K562 (cell line): ENCODE measurements at regions not wholly inside any gene's neighbourhood (a gene's known extent, or its start where the extent isn't known, plus 50 kb on each side); places are given as distances from the start of the nearest gene placed in this dataset.

Experiments
- ATAC-seq: fragments of 200-7000 bp; cut with Tn5 transposase; 3 replicates; pipeline ENCODE4 v1.9.1; 2020; ENCODE audit warnings: moderate library complexity
- BruUV-seq: library from RNA; stranded (reverse); fragments of 400-500 nt; replicated peaks from 2 replicates; lab custom pipeline; 2021; lab: Mats Ljungman, UMichigan
- CTCF ChIA-PET: fragments of 300-600 bp; formaldehyde crosslinking; extraction: SDS; loops from one replicate; lab custom pipeline; 2021; ENCODE audit warnings: low intra/inter-chr PET ratio; lab: Yijun Ruan, JAX
- POLR2A ChIA-PET: fragments of 300-600, 350-650 bp; sonication (Branson Sonifier 250); formaldehyde crosslinking; extraction: SDS; loops from one replicate; lab custom pipeline; 2021; ENCODE audit warnings: antibody characterized with exemption, inconsistent platforms; lab: Yijun Ruan, JAX
- DNase-seq, 4 experiments: peaks; one replicate each; pipeline versions ENCODE4 v3.0.0 to v3.0.0-alpha.2; 2011 to 2018; ENCODE audit warnings: low spot score in 3 of 4, mixed read lengths in 3 of 4; ENCODE audit errors: extremely low read depth in 1 of 4
- FAIRE-seq: peaks from 2 replicates; lab custom pipeline; 2011; peaks lifted over from hg19 to GRCh38; lab: Jason Lieb, UNC
- H2AFZ ChIP-seq: 2 replicates; pipeline ENCODE4 v1.6.0; 2011; ENCODE audit warnings: low read depth, low read length, control low read depth, inconsistent platforms
- H3K27ac ChIP-seq: fragments of 200-600 bp; 3 replicates; pipeline ENCODE4 v1.8.0; 2011; ENCODE audit warnings: low read depth, mild to moderate bottlenecking, control low read depth, inconsistent platforms, low read length, moderate library complexity, mixed read lengths; ENCODE audit errors: extremely low read depth
- H3K27me3 ChIP-seq, 2 experiments: fragments of 300-600 bp in 1 of 2; 2 replicates in 1 of 2; 3 replicates in 1 of 2; pipeline versions ENCODE4 v1.6.0 to v1.8.0; 2011; ENCODE audit warnings: inconsistent platforms in 2 of 2, low read length in 2 of 2, mild to moderate bottlenecking in 1 of 2, mixed read lengths in 1 of 2, moderate library complexity in 1 of 2; ENCODE audit not compliant: control insufficient read depth in 2 of 2, insufficient read depth in 2 of 2
- H3K36me3 ChIP-seq: fragments of 300-600 bp; 3 replicates; pipeline ENCODE4 v1.8.0; 2011; ENCODE audit warnings: mild to moderate bottlenecking, low read length, inconsistent platforms; ENCODE audit not compliant: control insufficient read depth, insufficient read depth
- H3K4me1 ChIP-seq, 2 experiments: fragments of 200-600 bp in 1 of 2; replicated peaks in 1 of 2; 2 replicates in 1 of 2; 3 replicates in 1 of 2; pipeline versions ENCODE4 v1.5.1 to v1.8.0; 2011; ENCODE audit warnings: inconsistent platforms in 2 of 2, low read length in 2 of 2, mild to moderate bottlenecking in 1 of 2, mixed read lengths in 1 of 2, moderate library complexity in 1 of 2; ENCODE audit not compliant: control insufficient read depth in 2 of 2, insufficient read depth in 2 of 2
- H3K4me2 ChIP-seq: 2 replicates; pipeline ENCODE4 v1.6.1; 2011; ENCODE audit warnings: low read length, control low read depth, inconsistent platforms, mixed read lengths; ENCODE audit not compliant: insufficient read depth
- H3K4me3 ChIP-seq: fragments of 200-600 bp; sonication (generic), shearing (Covaris generic); 2 replicates; pipeline ENCODE4 v1.5.1; 2016; ENCODE audit warnings: control low read depth, inconsistent platforms
- H3K79me2 ChIP-seq: fragments of 200-600 bp; 3 replicates; pipeline ENCODE4 v1.8.0; 2011; ENCODE audit warnings: low read length, inconsistent platforms; ENCODE audit not compliant: control insufficient read depth, insufficient read depth
- H3K9ac ChIP-seq, 2 experiments: 2 replicates each; pipeline versions ENCODE4 v1.6.0 to v1.6.1; 2011; ENCODE audit warnings: low read depth in 2 of 2, low read length in 2 of 2, control low read depth in 1 of 2, inconsistent platforms in 1 of 2, mild to moderate bottlenecking in 1 of 2, mixed read lengths in 1 of 2; ENCODE audit not compliant: insufficient read depth in 1 of 2
- H3K9me1 ChIP-seq: one replicate; pipeline ENCODE4 v1.6.0; 2011; ENCODE audit warnings: inconsistent platforms, mild to moderate bottlenecking, low read length, moderate library complexity; ENCODE audit not compliant: control insufficient read depth, insufficient read depth
- H3K9me3 ChIP-seq: replicated peaks from 2 replicates; pipeline ENCODE4 v1.5.1; 2011; ENCODE audit warnings: low read depth, low read length, inconsistent platforms; ENCODE audit not compliant: control insufficient read depth, insufficient read depth
- H4K20me1 ChIP-seq: replicated peaks from 2 replicates; pipeline ENCODE4 v1.6.1; 2011; ENCODE audit warnings: low read length, inconsistent platforms, mixed read lengths; ENCODE audit not compliant: control insufficient read depth, insufficient read depth
- ARID2 ChIP-seq: fragments of 450-650 bp; IDR thresholded peaks from 2 replicates; pipeline ENCODE4 v1.6.1; 2017; ENCODE audit warnings: antibody characterized with exemption, mild to moderate bottlenecking
- CAMTA2 ChIP-seq: fragments of 250-450 bp; sonication (Bioruptor Pico); conservative IDR thresholded peaks from 2 replicates; pipeline ENCODE4 v1.5.1; 2022
- DLX4 ChIP-seq: fragments of 250-450 bp; sonication (Bioruptor Pico); IDR thresholded peaks from 2 replicates; pipeline ENCODE4 v1.6.1; 2021; ENCODE audit warnings: mild to moderate bottlenecking
- FOXP1 ChIP-seq: sonication (generic); formaldehyde crosslinking; IDR thresholded peaks from 2 replicates; pipeline ENCODE4 v1.8.0; 2022; ENCODE audit warnings: mild to moderate bottlenecking, missing genetic modification reagents
- GABPB2 ChIP-seq: fragments of 250-450 bp; sonication (Bioruptor Pico); conservative IDR thresholded peaks from 2 replicates; pipeline ENCODE4 v1.5.1; 2021; ENCODE audit warnings: mild to moderate bottlenecking
- HSF4 ChIP-seq: fragments of 250-450 bp; sonication (Bioruptor Pico); IDR thresholded peaks from 2 replicates; pipeline ENCODE4 v2.1.2; 2022; ENCODE audit warnings: mild to moderate bottlenecking, moderate library complexity, borderline replicate concordance
- LARP7 ChIP-seq: fragments of 450-650 bp; IDR thresholded peaks from 2 replicates; pipeline ENCODE4 v1.6.1; 2016
- NFE2 ChIP-seq: IDR thresholded peaks from 2 replicates; pipeline ENCODE4 v1.6.1; 2014; ENCODE audit warnings: antibody characterized with exemption, low read depth
- SMARCE1 ChIP-seq: fragments of 450-650 bp; IDR thresholded peaks from 2 replicates; pipeline ENCODE4 v1.7.1; 2016; ENCODE audit warnings: mild to moderate bottlenecking
- U2AF1 ChIP-seq: fragments of 200-400 bp; formaldehyde crosslinking; optimal IDR thresholded peaks from 2 replicates; pipeline ENCODE3; 2017; ENCODE audit warnings: mild to moderate bottlenecking, low read depth, low read length, moderate library complexity
- ZFX ChIP-seq: sonication (generic); formaldehyde crosslinking; IDR thresholded peaks from 2 replicates; pipeline ENCODE4 v1.8.0; 2022; ENCODE audit warnings: mild to moderate bottlenecking, missing genetic modification reagents, moderate library complexity
- ZNF75A ChIP-seq: fragments of 450-650 bp; formaldehyde crosslinking; IDR thresholded peaks from 2 replicates; pipeline ENCODE4 v1.4.0; 2020; ENCODE audit warnings: mild to moderate bottlenecking
- ZZZ3 ChIP-seq: fragments of 450-650 bp; IDR thresholded peaks from 2 replicates; pipeline ENCODE4 v1.6.1; 2016; ENCODE audit warnings: antibody characterized with exemption, mild to moderate bottlenecking, moderate library complexity
- WGBS: fragments of 100-300 bp; shearing (Covaris generic); methylation state at CpG from one replicate; pipeline ENCODE4 v1.1.6; 2016; ENCODE audit warnings: low coverage, mixed read lengths; ENCODE audit not compliant: insufficient coverage; ENCODE audit errors: missing lambda C conversion rate; 5-methylcytosine and 5-hydroxymethylcytosine counted together
- in situ Hi-C: fragments of 300-500 bp; cut with MboI; formaldehyde crosslinking; loops from 4 replicates; pipeline ENCODE4 v1.15.0; 2018; ENCODE audit warnings: inconsistent platforms, mixed read lengths
- intact Hi-C: fragments of 100-400 bp; cut with micrococcal nuclease; formaldehyde crosslinking; loops from 2 replicates; pipeline ENCODE4 v1.14.2; 2022
- TF ChIP-seq, protein P1 (sequence below), 2 experiments: fragments of 450-650 bp in 1 of 2; IDR thresholded peaks; 2 replicates each; pipeline ENCODE4 v1.6.1; 2011 to 2017; ENCODE audit warnings: low read depth in 2 of 2, antibody characterized with exemption in 1 of 2, borderline replicate concordance in 1 of 2, low read length in 1 of 2, mild to moderate bottlenecking in 1 of 2, mixed read lengths in 1 of 2; ENCODE audit not compliant: control insufficient read depth in 1 of 2
- TF ChIP-seq, protein P2 (sequence below), 3 experiments: fragments of 200-800 bp in 1 of 3; sonication (Bioruptor generic) in 1 of 3; sonication (generic) in 1 of 3; formaldehyde crosslinking in 1 of 3; IDR thresholded peaks; 2 replicates each; pipeline versions ENCODE4 v1.6.1 to v1.8.0; 2016 to 2022; ENCODE audit warnings: mild to moderate bottlenecking in 2 of 3, missing compliant biosample characterization in 2 of 3, missing genetic modification characterization in 2 of 3, missing genetic modification reagents in 1 of 3
- TF ChIP-seq, protein P3 (sequence below): sonication (generic); formaldehyde crosslinking; IDR thresholded peaks from 2 replicates; pipeline ENCODE4 v1.9.0; 2022; ENCODE audit warnings: mild to moderate bottlenecking, missing genetic modification reagents
- TF ChIP-seq, protein P4 (sequence below): sonication (generic); formaldehyde crosslinking; IDR thresholded peaks from 2 replicates; pipeline ENCODE4 v1.8.1; 2023; ENCODE audit warnings: mild to moderate bottlenecking, missing genetic modification reagents

DNA sequence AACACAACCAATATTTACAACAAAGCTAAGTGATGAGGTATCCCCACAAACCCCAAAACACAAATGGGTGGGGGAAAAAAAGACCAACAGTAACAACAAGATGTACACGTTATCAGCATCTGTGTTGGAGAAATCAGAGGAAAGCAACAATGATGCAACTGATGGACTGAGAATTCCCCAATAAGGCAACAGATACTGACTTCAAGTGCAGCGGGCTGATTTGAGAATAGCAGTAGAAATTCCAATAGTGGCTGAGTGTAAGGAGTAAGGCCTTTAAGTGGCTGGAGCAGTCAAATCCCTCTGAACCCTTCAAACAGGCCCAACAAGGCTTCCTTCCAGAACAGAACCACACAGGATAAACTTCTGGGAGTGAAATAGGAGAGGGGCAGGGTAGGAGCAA is 97.6 kb downstream of the TM2D1 start:
- H3K36me3 ChIP-seq, result no peaks in the 10 kb centered on the region
- ChIA-PET POLR2A (interaction anchor here (0.6 kb wide), 1 partner anchor 10 kb away, joined by 4 read pairs; no protein-coding TSS in a partner anchor), CTCF (no interaction called here)
- H3K4me3 ChIP-seq, result no peak overlapping the region
- no peak overlapping the region for H2AFZ ChIP-seq
- intact Hi-C loops, result no loop called here
- no peak overlapping the region for H3K4me2 ChIP-seq
- no TSS peak for BruUV-seq
- 0% methylated on average over 2 of the region's 2 CpGs for WGBS
- ATAC-seq, result no peak
- TF ChIP-seq, protein P1, sequence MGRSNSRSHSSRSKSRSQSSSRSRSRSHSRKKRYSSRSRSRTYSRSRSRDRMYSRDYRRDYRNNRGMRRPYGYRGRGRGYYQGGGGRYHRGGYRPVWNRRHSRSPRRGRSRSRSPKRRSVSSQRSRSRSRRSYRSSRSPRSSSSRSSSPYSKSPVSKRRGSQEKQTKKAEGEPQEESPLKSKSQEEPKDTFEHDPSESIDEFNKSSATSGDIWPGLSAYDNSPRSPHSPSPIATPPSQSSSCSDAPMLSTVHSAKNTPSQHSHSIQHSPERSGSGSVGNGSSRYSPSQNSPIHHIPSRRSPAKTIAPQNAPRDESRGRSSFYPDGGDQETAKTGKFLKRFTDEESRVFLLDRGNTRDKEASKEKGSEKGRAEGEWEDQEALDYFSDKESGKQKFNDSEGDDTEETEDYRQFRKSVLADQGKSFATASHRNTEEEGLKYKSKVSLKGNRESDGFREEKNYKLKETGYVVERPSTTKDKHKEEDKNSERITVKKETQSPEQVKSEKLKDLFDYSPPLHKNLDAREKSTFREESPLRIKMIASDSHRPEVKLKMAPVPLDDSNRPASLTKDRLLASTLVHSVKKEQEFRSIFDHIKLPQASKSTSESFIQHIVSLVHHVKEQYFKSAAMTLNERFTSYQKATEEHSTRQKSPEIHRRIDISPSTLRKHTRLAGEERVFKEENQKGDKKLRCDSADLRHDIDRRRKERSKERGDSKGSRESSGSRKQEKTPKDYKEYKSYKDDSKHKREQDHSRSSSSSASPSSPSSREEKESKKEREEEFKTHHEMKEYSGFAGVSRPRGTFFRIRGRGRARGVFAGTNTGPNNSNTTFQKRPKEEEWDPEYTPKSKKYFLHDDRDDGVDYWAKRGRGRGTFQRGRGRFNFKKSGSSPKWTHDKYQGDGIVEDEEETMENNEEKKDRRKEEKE (IDR thresholded peaks at IDR 0.05; ENCODE audit: borderline replicate concordance in 1 of 2, control insufficient read depth in 1 of 2, low read depth in 2 of 2, low read length in 1 of 2), result no peak
- TF ChIP-seq GABPB2 (CRISPR knock-in tag) (no peak), CAMTA2 (CRISPR knock-in tag) (no peak), U2AF1 (no peak), ZFX (CRISPR knock-in tag) (no peak), HSF4 (CRISPR knock-in tag) (no peak), NFE2 (no peak), LARP7 (no peak), ARID2 (no peak), ZNF75A (CRISPR knock-in tag) (no peak), ZZZ3 (no peak), FOXP1 (no peak), SMARCE1 (no peak), DLX4 (CRISPR knock-in tag) (no peak)
- TF ChIP-seq, protein P2, sequence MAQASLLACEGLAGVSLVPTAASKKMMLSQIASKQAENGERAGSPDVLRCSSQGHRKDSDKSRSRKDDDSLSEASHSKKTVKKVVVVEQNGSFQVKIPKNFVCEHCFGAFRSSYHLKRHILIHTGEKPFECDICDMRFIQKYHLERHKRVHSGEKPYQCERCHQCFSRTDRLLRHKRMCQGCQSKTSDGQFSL (CRISPR knock-in tag; IDR thresholded peaks at IDR 0.05), result no peak
- TF ChIP-seq, protein P2 (tag; IDR thresholded peaks at IDR 0.05), result no peak
- TF ChIP-seq, protein P3, sequence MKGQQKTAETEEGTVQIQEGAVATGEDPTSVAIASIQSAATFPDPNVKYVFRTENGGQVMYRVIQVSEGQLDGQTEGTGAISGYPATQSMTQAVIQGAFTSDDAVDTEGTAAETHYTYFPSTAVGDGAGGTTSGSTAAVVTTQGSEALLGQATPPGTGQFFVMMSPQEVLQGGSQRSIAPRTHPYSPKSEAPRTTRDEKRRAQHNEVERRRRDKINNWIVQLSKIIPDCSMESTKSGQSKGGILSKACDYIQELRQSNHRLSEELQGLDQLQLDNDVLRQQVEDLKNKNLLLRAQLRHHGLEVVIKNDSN (CRISPR knock-in tag), result no peak
- TF ChIP-seq, protein P4, sequence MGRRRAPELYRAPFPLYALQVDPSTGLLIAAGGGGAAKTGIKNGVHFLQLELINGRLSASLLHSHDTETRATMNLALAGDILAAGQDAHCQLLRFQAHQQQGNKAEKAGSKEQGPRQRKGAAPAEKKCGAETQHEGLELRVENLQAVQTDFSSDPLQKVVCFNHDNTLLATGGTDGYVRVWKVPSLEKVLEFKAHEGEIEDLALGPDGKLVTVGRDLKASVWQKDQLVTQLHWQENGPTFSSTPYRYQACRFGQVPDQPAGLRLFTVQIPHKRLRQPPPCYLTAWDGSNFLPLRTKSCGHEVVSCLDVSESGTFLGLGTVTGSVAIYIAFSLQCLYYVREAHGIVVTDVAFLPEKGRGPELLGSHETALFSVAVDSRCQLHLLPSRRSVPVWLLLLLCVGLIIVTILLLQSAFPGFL, result no peak
- H3K27ac ChIP-seq, result no peak overlapping the region
- H3K4me1 ChIP-seq, result no peaks in the 10 kb centered on the region
- H3K9me1 ChIP-seq, result no peaks in the 10 kb centered on the region
- H4K20me1 ChIP-seq, result no peaks in the 10 kb centered on the region
- H3K79me2 ChIP-seq, result no peaks in the 10 kb centered on the region
- no peak for FAIRE-seq
- DNase-seq, result no peak
- H3K9ac ChIP-seq, result no peak overlapping the region
- H3K9me3 ChIP-seq, result no peaks in the 10 kb centered on the region
- peaks cover 10 to 15% of the 10 kb centered on the region in 2 experiments; a peak in 4 of 5 replicates for H3K27me3 ChIP-seq
- in situ Hi-C loops, result no loop called here
